Gastroesophageal sphincter (tissue), 4 donors: ENCODE measurements at regions not wholly inside any gene's neighbourhood (a gene's known extent, or its start where the extent isn't known, plus 50 kb on each side); places are given as distances from the start of the nearest gene placed in this dataset.

ENCODE experiments used
- ATAC-seq: fragments of 150-250 bp; one replicate; pipeline ENCODE4 v1.9.1; 2016; ENCODE audit warnings: mild to moderate bottlenecking, moderate library complexity
- H3K27ac ChIP-seq, 4 donors: fragments of 200-600 bp; sonication (generic) in 3 of 4; 1 replicate in 3 of 4; 2 replicates in 1 of 4; pipeline ENCODE4 v1.5.1; 2016 to 2019
- H3K27me3 ChIP-seq: fragments of 200-600 bp; sonication (generic); one replicate; pipeline ENCODE4 v1.5.1; 2019
- H3K36me3 ChIP-seq, 2 donors: fragments of 200-600 bp; sonication (generic); one replicate each; pipeline ENCODE4 v1.5.1; 2019; ENCODE audit warnings: control low read depth in 1 of 2
- H3K4me1 ChIP-seq, 3 donors: fragments of 200-600 bp; sonication (generic); 1 replicate in 2 of 3; 2 replicates in 1 of 3; pipeline ENCODE4 v1.5.1; 2016 to 2019; ENCODE audit warnings: control low read depth in 2 of 3
- H3K4me3 ChIP-seq, 2 donors: fragments of 200-600 bp; sonication (generic); one replicate each; pipeline ENCODE4 v1.5.1; 2019; ENCODE audit warnings: mild to moderate bottlenecking in 1 of 2, moderate library complexity in 1 of 2
- H3K9me3 ChIP-seq, 3 donors: fragments of 200-600 bp; sonication (generic); one replicate each; pipeline ENCODE4 v1.5.1; 2017 to 2019; ENCODE audit warnings: control low read depth in 2 of 3
- CTCF ChIP-seq, 4 experiments: fragments of 200-600 bp in 2 of 4; fragments of 450-650 bp in 2 of 4; sonication (generic) in 1 of 4; IDR thresholded peaks; one replicate each; pipeline ENCODE4 v1.5.1; 2017 to 2019; ENCODE audit warnings: antibody characterized with exemption in 4 of 4, mild to moderate bottlenecking in 2 of 4, moderate library complexity in 2 of 4
- EP300 ChIP-seq: sonication (generic); formaldehyde crosslinking; IDR thresholded peaks from one replicate; pipeline ENCODE4 v1.6.1; 2017; ENCODE audit warnings: antibody characterized with exemption, mild to moderate bottlenecking
- POLR2A ChIP-seq, 2 donors: fragments of 450-650 bp; IDR thresholded peaks; one replicate each; pipeline ENCODE4 v1.6.1; 2017; ENCODE audit warnings: antibody characterized with exemption in 2 of 2, mild to moderate bottlenecking in 2 of 2, moderate library complexity in 1 of 2
- POLR2AphosphoS5 ChIP-seq: sonication (generic); formaldehyde crosslinking; IDR thresholded peaks from one replicate; pipeline ENCODE4 v1.6.1; 2017; ENCODE audit warnings: antibody characterized with exemption
- WGBS, 2 donors: methylation state at CpG; one replicate each; pipeline ENCODE4 v1.1.5; 2018; ENCODE audit warnings: low coverage in 1 of 2; 5-methylcytosine and 5-hydroxymethylcytosine counted together

- H3K36me3 ChIP-seq, result no peaks in the 10 kb centered on the region
- H3K27me3 ChIP-seq, result no peaks in the 10 kb centered on the region
- H3K4me1 ChIP-seq, result peaks cover 0 to 10% (median 0%) of the 10 kb centered on the region in 3 donors
- ATAC-seq, result no peak
- H3K4me3 ChIP-seq, result no peak overlapping the region
- H3K27ac ChIP-seq, result no peak overlapping the region
- WGBS, 2 donors, result 75 to 100% methylated on average over 1 to 2 of the region's 2 CpGs
- H3K9me3 ChIP-seq, result peaks cover 0 to 7% (median 0%) of the 10 kb centered on the region in 3 donors
- no peak for TF ChIP-seq CTCF (IDR thresholded peaks at IDR 0.05)
- TF ChIP-seq EP300, result no peak
- no peak for TF ChIP-seq POLR2AphosphoS5
- no peak for TF ChIP-seq POLR2A (IDR thresholded peaks at IDR 0.05)
These were observed 85.9 kb upstream of the HMGCLL1 start for GRCh38 chr6:55664591-55665587.

GRCh38 chr6:55663914-55664313 is 84.9 kb upstream of the HMGCLL1 start:
- TF ChIP-seq POLR2AphosphoS5, result no peak
- no peak for TF ChIP-seq EP300
- no peak for TF ChIP-seq POLR2A (IDR thresholded peaks at IDR 0.05)
- no peak for TF ChIP-seq CTCF (IDR thresholded peaks at IDR 0.05)
- Histone ChIP-seq H3K27me3 (no peaks in the 10 kb centered on the region), H3K27ac (no peak overlapping the region), H3K4me3 (no peak overlapping the region), H3K36me3 (no peaks in the 10 kb centered on the region), H3K9me3 (peaks cover 0 to 7% (median 0%) of the 10 kb centered on the region in 3 donors), H3K4me1 (peaks cover 0 to 10% (median 0%) of the 10 kb centered on the region in 3 donors)
- no peak for ATAC-seq
- WGBS, 2 donors, result 93 to 94% methylated on average over 2 of the region's 2 CpGs

GRCh38 chr6:55659304-55659703 is 80.3 kb upstream of the HMGCLL1 start:
- no peak for TF ChIP-seq CTCF (IDR thresholded peaks at IDR 0.05)
- 75 to 79% methylated on average over 3 of the region's 3 CpGs for WGBS, 2 donors
- ATAC-seq, result no peak

GRCh38 chr6:55654445-55654844 is 75.5 kb upstream of the HMGCLL1 start:
- Histone ChIP-seq H3K27me3 (no peaks in the 10 kb centered on the region), H3K36me3 (no peaks in the 10 kb centered on the region), H3K27ac (no peak overlapping the region), H3K4me3 (no peak overlapping the region), H3K4me1 (no peaks in the 10 kb centered on the region), H3K9me3 (no peaks in the 10 kb centered on the region)
- no peak for TF ChIP-seq CTCF (IDR thresholded peaks at IDR 0.05)
- TF ChIP-seq POLR2A (IDR thresholded peaks at IDR 0.05), result no peak
- no peak for TF ChIP-seq POLR2AphosphoS5
- no peak for TF ChIP-seq EP300
- WGBS, 2 donors, result 88 to 100% methylated on average over 1 of the region's 1 CpG
- no peak for ATAC-seq

More at GRCh38 chr6:55659304-55659703, 80.3 kb upstream of the HMGCLL1 start:
- peaks cover 0 to 7% (median 0%) of the 10 kb centered on the region in 3 donors for H3K9me3 ChIP-seq
- H3K4me1 ChIP-seq, result no peaks in the 10 kb centered on the region
- no peak overlapping the region for H3K4me3 ChIP-seq
- H3K27ac ChIP-seq, result no peak overlapping the region
- H3K36me3 ChIP-seq, result no peaks in the 10 kb centered on the region
- no peaks in the 10 kb centered on the region for H3K27me3 ChIP-seq

- no peak for ATAC-seq
- H3K9me3 ChIP-seq, result no peaks in the 10 kb centered on the region
- no peaks in the 10 kb centered on the region for H3K4me1 ChIP-seq
- H3K27ac ChIP-seq, result no peak overlapping the region
- TF ChIP-seq EP300 (no peak), POLR2AphosphoS5 (no peak), CTCF (IDR thresholded peaks at IDR 0.05) (no peak), POLR2A (IDR thresholded peaks at IDR 0.05) (no peak)
- no peaks in the 10 kb centered on the region for H3K36me3 ChIP-seq
- 20 to 77% methylated on average over 1 of the region's 1 CpG for whole genome bisulfite sequencing, 2 donors
- H3K27me3 ChIP-seq, result no peaks in the 10 kb centered on the region
- no peak overlapping the region for H3K4me3 ChIP-seq
These were observed 73.4 kb upstream of the HMGCLL1 start for GRCh38 chr6:55652429-55652828.
